ENCODE measurements at regions not wholly inside any gene's neighbourhood (a gene's known extent, or its start where the extent isn't known, plus 50 kb on each side); places are given as distances from the start of the nearest gene placed in this dataset.

- TF ChIP-seq CTCF (IDR thresholded peaks at IDR 0.05; ENCODE audit: borderline replicate concordance, extremely low read depth, low read length, poor library complexity, severe bottlenecking) (no peak), EZH2 (IDR thresholded peaks at IDR 0.05; ENCODE audit: borderline replicate concordance, low read depth, low read length, severe bottlenecking) (no peak)
These were observed 153.2 kb downstream of the DDX1 start for GRCh38 chr2:15744820-15745219.

All from DND-41 (cell line).